ENCODE measurements at regions not wholly inside any gene's neighbourhood (a gene's known extent, or its start where the extent isn't known, plus 50 kb on each side); places are given as distances from the start of the nearest gene placed in this dataset.

DNA sequence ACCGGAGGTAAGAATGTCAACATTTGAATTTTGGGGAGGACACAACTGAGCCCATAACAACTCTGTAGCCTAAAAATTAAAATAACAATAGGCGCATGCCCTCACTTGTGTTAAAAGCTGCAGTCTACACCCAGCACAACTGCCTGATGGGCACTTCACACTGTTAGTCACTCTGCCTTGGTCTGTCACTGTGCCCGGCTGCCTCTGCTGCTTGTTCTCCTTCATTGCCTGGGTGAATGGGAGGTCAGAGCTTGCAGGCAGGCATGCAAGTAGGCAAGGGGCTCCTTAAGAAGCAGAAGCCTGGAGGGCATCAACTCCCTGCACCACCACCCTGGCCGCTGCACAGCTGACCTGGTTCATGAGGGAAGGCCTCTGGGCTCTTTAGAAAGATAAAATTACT is 374.8 kb downstream of the MID1IP1 start:
- WGBS, 3 donors: 81 to 89% (median 82%) methylated on average over 4 of the region's 4 CpGs
- H3K9me3 ChIP-seq: no peaks in the 10 kb centered on the region
- no peaks in the 10 kb centered on the region for H3K36me3 ChIP-seq
- no peaks in the 10 kb centered on the region for H3K4me1 ChIP-seq (ENCODE audit: insufficient read depth)
- no peak for TF ChIP-seq POLR2A (IDR thresholded peaks at IDR 0.05)
- no peak for DNase-seq
- intact Hi-C loops (cut with DNase I): no loop called here
- H3K4me3 ChIP-seq: no peak overlapping the region
- no peaks in the 10 kb centered on the region for H3K27me3 ChIP-seq
- H3K27ac ChIP-seq: no peak overlapping the region

DNA sequence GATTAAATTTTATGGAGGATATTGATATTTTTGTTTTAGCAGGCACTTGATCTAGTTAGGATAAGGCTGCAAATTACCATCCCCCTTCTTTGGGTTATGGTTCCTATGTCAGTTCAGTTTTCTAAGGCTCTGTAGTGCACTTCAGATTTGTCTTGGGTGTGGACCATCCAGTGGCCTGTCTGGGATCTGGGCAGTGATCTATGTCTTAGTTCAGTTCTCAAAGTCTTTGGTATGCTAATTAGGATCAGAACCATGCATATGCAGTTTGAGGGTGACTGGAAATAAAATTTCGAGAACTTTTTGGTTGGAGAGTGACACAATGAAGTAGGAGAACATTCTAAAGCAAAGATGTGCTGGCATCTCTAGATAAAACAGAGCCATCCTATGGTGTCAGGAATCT is 388.2 kb downstream of the MID1IP1 start:
- Histone ChIP-seq H3K4me1 (ENCODE audit: insufficient read depth) (no peaks in the 10 kb centered on the region), H3K9me3 (no peaks in the 10 kb centered on the region), H3K36me3 (no peaks in the 10 kb centered on the region), H3K27me3 (no peaks in the 10 kb centered on the region), H3K27ac (no peak overlapping the region), H3K4me3 (no peak overlapping the region)
- WGBS, 3 donors: 64 to 71% (median 66%) methylated on average over 1 of the region's 1 CpG
- TF ChIP-seq EP300 (IDR thresholded peaks at IDR 0.05) (no peak), POLR2A (IDR thresholded peaks at IDR 0.05) (no peak)
- TF ChIP-seq, protein P1, sequence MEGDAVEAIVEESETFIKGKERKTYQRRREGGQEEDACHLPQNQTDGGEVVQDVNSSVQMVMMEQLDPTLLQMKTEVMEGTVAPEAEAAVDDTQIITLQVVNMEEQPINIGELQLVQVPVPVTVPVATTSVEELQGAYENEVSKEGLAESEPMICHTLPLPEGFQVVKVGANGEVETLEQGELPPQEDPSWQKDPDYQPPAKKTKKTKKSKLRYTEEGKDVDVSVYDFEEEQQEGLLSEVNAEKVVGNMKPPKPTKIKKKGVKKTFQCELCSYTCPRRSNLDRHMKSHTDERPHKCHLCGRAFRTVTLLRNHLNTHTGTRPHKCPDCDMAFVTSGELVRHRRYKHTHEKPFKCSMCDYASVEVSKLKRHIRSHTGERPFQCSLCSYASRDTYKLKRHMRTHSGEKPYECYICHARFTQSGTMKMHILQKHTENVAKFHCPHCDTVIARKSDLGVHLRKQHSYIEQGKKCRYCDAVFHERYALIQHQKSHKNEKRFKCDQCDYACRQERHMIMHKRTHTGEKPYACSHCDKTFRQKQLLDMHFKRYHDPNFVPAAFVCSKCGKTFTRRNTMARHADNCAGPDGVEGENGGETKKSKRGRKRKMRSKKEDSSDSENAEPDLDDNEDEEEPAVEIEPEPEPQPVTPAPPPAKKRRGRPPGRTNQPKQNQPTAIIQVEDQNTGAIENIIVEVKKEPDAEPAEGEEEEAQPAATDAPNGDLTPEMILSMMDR (IDR thresholded peaks at IDR 0.05): no peak
- DNase-seq: no peak
- intact Hi-C loops (cut with DNase I): no loop called here

DNA sequence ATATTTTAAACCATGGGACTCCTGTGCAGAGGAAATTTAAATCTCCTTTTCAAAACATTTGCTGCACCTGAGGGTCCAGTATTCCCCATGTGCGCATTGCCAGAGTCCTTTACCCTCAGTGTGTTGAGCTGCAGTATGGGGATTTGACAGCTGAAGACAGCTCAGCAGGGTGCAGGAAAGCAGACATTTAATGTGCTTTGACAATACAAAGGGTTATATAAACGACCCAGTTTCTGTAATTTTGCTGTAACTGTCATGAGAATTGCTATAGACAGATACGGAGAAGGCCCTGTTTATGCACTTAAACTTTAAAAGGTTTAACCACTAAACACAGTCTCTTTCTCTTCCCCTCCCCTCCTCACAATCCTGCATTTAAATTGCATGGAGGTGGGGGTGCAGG is 393.4 kb downstream of the MID1IP1 start:
- Histone ChIP-seq H3K4me1 (ENCODE audit: insufficient read depth) (no peaks in the 10 kb centered on the region), H3K27me3 (no peaks in the 10 kb centered on the region), H3K27ac (no peak overlapping the region), H3K4me3 (no peak overlapping the region), H3K36me3 (no peaks in the 10 kb centered on the region), H3K9me3 (no peaks in the 10 kb centered on the region)
- no peak for DNase-seq
- 41 to 47% (median 43%) methylated on average over 3 of the region's 3 CpGs for WGBS, 3 donors
- TF ChIP-seq, protein P1 (IDR thresholded peaks at IDR 0.05): no peak
- TF ChIP-seq EP300 (IDR thresholded peaks at IDR 0.05) (no peak), POLR2A (IDR thresholded peaks at IDR 0.05) (no peak)
- intact Hi-C loops (cut with DNase I): no loop called here

DNA sequence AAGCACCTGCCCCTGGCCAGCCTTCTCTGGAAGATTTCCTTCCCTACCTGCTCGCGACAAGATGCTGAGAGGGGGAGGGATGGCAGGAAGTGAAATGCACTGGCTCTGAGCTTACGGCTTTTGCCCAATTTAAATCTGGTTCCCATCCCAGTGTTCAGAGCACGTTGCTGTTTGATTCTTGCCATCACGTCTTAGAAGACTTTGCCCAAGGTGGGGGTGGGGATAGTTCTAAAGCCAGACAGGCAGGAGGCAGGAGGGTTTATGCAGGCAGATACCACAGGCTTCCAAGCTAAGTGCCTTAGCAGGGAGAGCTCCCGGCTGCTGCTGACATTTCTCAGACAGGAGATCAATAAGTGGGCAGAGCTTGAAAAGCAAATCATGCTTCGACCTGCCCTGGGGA is 393.9 kb downstream of the MID1IP1 start:
- H3K4me3 ChIP-seq: no peak overlapping the region
- no peak overlapping the region for H3K27ac ChIP-seq
- no peaks in the 10 kb centered on the region for H3K36me3 ChIP-seq
- no peaks in the 10 kb centered on the region for H3K27me3 ChIP-seq
- DNase-seq: no peak
- TF ChIP-seq EP300 (IDR thresholded peaks at IDR 0.05): no peak
- TF ChIP-seq POLR2A (IDR thresholded peaks at IDR 0.05): no peak
- TF ChIP-seq, protein P1 (IDR thresholded peaks at IDR 0.05): no peak
- 22 to 27% (median 25%) methylated on average over 7 of the region's 7 CpGs for WGBS, 3 donors
- H3K9me3 ChIP-seq: no peaks in the 10 kb centered on the region
- intact Hi-C loops (cut with DNase I): no loop called here
- H3K4me1 ChIP-seq (ENCODE audit: insufficient read depth): no peaks in the 10 kb centered on the region

DNA sequence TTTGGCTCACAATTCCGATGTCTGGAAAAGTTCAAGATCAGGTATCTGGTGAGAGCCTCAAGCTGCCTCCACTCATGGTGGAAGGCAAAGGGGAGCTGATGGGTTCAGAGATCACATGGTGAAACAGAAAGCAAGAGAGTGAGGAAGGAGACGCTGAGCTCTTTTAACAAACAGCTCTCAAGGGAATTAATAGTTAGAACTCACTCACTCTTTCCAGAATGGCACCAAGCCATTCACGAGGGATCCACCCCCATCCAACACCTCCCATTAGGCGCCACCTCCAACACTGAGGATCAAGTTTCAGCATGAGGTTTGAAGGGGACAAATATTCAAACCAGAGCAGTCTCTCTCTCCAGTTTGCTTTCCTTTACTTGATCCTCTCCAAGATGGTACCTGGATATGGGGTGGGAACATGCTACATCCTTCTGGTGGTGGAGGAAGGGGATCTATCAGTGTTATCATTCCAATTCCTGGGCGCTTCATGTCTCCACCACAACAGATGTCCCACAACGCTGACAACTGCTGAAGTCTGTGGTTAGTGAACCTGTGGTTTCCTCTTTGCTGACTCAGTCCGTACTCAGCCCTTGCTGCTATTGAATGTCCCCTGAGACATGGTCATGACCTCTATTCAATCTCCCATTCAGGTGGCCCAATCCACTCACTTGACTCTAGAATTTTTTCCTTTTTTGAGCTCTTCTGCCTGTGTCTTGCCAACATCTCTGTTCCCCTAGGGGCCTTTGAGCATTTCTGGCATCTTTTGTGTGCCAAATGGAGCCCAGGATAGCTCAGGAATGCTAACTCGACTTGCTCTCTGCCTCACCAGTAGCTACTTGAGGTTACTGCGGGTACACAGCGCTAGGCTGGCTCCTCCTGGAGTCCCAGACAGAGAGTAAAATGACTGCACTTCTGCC is 395.2 kb downstream of the MID1IP1 start:
- no peak overlapping the region for H3K27ac ChIP-seq
- WGBS, 3 donors: 38 to 51% (median 41%) methylated on average over 10 of the region's 10 CpGs
- H3K27me3 ChIP-seq: no peaks in the 10 kb centered on the region
- H3K4me3 ChIP-seq: no peak overlapping the region
- DNase-seq: no peak
- no peaks in the 10 kb centered on the region for H3K9me3 ChIP-seq
- no peaks in the 10 kb centered on the region for H3K4me1 ChIP-seq (ENCODE audit: insufficient read depth)
- intact Hi-C loops (cut with DNase I): no loop called here
- TF ChIP-seq POLR2A (IDR thresholded peaks at IDR 0.05): no peak
- no peak for TF ChIP-seq EP300 (IDR thresholded peaks at IDR 0.05)
- TF ChIP-seq, protein P1 (IDR thresholded peaks at IDR 0.05): no peak
- H3K36me3 ChIP-seq: no peaks in the 10 kb centered on the region

All from ovary (tissue), 7 donors.